Spinal cord (tissue), 9 donors: ENCODE measurements at regions not wholly inside any gene's neighbourhood (a gene's known extent, or its start where the extent isn't known, plus 50 kb on each side); places are given as distances from the start of the nearest gene placed in this dataset.
"Not testable (repeated sequence)": the region's sequence is repeated elsewhere in the genome, so short reads cannot be mapped to it uniquely, and the experiment has no call there.

Experiments
- DNase-seq, 6 donors: peaks; one replicate each; pipeline versions ENCODE4 v3.0.0 to v3.0.0-alpha.2; 2013 to 2015; ENCODE audit warnings: low spot score in 6 of 6, low read depth in 4 of 6
- H3K27ac ChIP-seq: one replicate; pipeline ENCODE4 v1.5.1; 2013; ENCODE audit warnings: low read depth, low read length, control low read depth
- H3K27me3 ChIP-seq: one replicate; pipeline ENCODE4 v1.6.1; 2013; ENCODE audit warnings: low read length; ENCODE audit not compliant: control insufficient read depth, insufficient read depth
- H3K36me3 ChIP-seq: one replicate; pipeline ENCODE4 v1.6.1; 2013; ENCODE audit warnings: low read length; ENCODE audit not compliant: control insufficient read depth, insufficient read depth
- H3K4me1 ChIP-seq: one replicate; pipeline ENCODE4 v1.6.1; 2013; ENCODE audit warnings: low read length; ENCODE audit not compliant: control insufficient read depth, insufficient read depth
- H3K4me3 ChIP-seq: one replicate; pipeline ENCODE4 v1.5.1; 2013; ENCODE audit warnings: low read depth, low read length, control low read depth
- H3K9me3 ChIP-seq: one replicate; pipeline ENCODE4 v1.6.1; 2013; ENCODE audit warnings: low read length; ENCODE audit not compliant: control insufficient read depth, insufficient read depth
- WGBS: methylation state at CpG from one replicate; pipeline ENCODE4 v1.1.5; 2013; ENCODE audit warnings: missing lambda C conversion rate; ENCODE audit not compliant: insufficient coverage; 5-methylcytosine and 5-hydroxymethylcytosine counted together
- donor health status: healthy.

GRCh38 chr15:50857763-50858162, 50.7 kb upstream of the AP4E1 start:
- no peak for DNase-seq
- Histone ChIP-seq H3K27me3 (no peaks in the 10 kb centered on the region), H3K4me3 (no peak overlapping the region)

GRCh38 chr15:50854601-50855490, 53.6 kb upstream of the AP4E1 start:
- Histone ChIP-seq H3K27ac (no peak overlapping the region), H3K4me3 (no peak overlapping the region), H3K9me3 (no peaks in the 10 kb centered on the region), H3K36me3 (no peaks in the 10 kb centered on the region), H3K27me3 (no peaks in the 10 kb centered on the region), H3K4me1 (no peaks in the 10 kb centered on the region)
- no peak for DNase-seq
- 90% methylated on average over 3 of the region's 4 CpGs for WGBS

More at GRCh38 chr15:50857763-50858162, 50.7 kb upstream of the AP4E1 start:
- Histone ChIP-seq H3K27ac (no peak overlapping the region), H3K4me1 (no peaks in the 10 kb centered on the region), H3K36me3 (no peaks in the 10 kb centered on the region), H3K9me3 (no peaks in the 10 kb centered on the region)

- H3K4me1 ChIP-seq = no peaks in the 10 kb centered on the region
- no peaks in the 10 kb centered on the region for H3K9me3 ChIP-seq
- no peak for DNase-seq
- no peaks in the 10 kb centered on the region for H3K36me3 ChIP-seq
- no CpG with 5 or more reads among the region's 1 CpG for WGBS
- H3K27me3 ChIP-seq = no peaks in the 10 kb centered on the region
- no peak overlapping the region for H3K4me3 ChIP-seq
- H3K27ac ChIP-seq = no peak overlapping the region
Observed at GRCh38 chr15:50850003-50850402, 58.5 kb upstream of the AP4E1 start.

- Histone ChIP-seq H3K27me3 (no peaks in the 10 kb centered on the region), H3K36me3 (no peaks in the 10 kb centered on the region), H3K4me3 (no peak overlapping the region), H3K27ac (no peak overlapping the region), H3K9me3 (no peaks in the 10 kb centered on the region), H3K4me1 (no peaks in the 10 kb centered on the region)
- DNase-seq = no peak
Observed at GRCh38 chr15:50848349-50848748, 60.1 kb upstream of the AP4E1 start.

GRCh38 chr15:50845181-50845580, 63.3 kb upstream of the AP4E1 start:
- no CpG with 5 or more reads among the region's 1 CpG for WGBS
- H3K4me3 ChIP-seq, H3K4me1 ChIP-seq, H3K27me3 ChIP-seq, H3K27ac ChIP-seq, H3K9me3 ChIP-seq, DNase-seq, H3K36me3 ChIP-seq: not testable (repeated sequence)

- 82% methylated on average over 5 of the region's 5 CpGs for WGBS
Observed at GRCh38 chr15:50840520-50840919, 68.0 kb upstream of the AP4E1 start.

GRCh38 chr15:50837256-50837770, 71.2 kb upstream of the AP4E1 start:
- Histone ChIP-seq H3K27ac (no peak overlapping the region), H3K36me3 (no peaks in the 10 kb centered on the region), H3K27me3 (no peaks in the 10 kb centered on the region), H3K4me3 (no peak overlapping the region), H3K4me1 (no peaks in the 10 kb centered on the region), H3K9me3 (no peaks in the 10 kb centered on the region)
- no peak for DNase-seq
- 100% methylated on average over 3 of the region's 9 CpGs for whole genome bisulfite sequencing

More at GRCh38 chr15:50840520-50840919, 68.0 kb upstream of the AP4E1 start:
- no peak overlapping the region for H3K4me3 ChIP-seq
- no peak for DNase-seq
- no peaks in the 10 kb centered on the region for H3K4me1 ChIP-seq
- no peaks in the 10 kb centered on the region for H3K9me3 ChIP-seq
- no peak overlapping the region for H3K27ac ChIP-seq
- H3K27me3 ChIP-seq = no peaks in the 10 kb centered on the region
- H3K36me3 ChIP-seq = no peaks in the 10 kb centered on the region

- WGBS = 93% methylated on average over 6 of the region's 12 CpGs
- H3K36me3 ChIP-seq = no peaks in the 10 kb centered on the region
- H3K4me3 ChIP-seq = no peak overlapping the region
- no peaks in the 10 kb centered on the region for H3K27me3 ChIP-seq
- no peak for DNase-seq
- no peak overlapping the region for H3K27ac ChIP-seq
- no peaks in the 10 kb centered on the region for H3K9me3 ChIP-seq
- no peaks in the 10 kb centered on the region for H3K4me1 ChIP-seq
Observed at GRCh38 chr15:50830477-50831354, 65.2 kb upstream of the SPPL2A start.

GRCh38 chr15:50828610-50829206, 63.2 kb upstream of the SPPL2A start:
- H3K4me1 ChIP-seq = no peaks in the 10 kb centered on the region
- WGBS = 6% methylated on average over 2 of the region's 4 CpGs
- H3K36me3 ChIP-seq = no peaks in the 10 kb centered on the region
- H3K9me3 ChIP-seq = no peaks in the 10 kb centered on the region
- no peak overlapping the region for H3K27ac ChIP-seq
- peak in 3 of 6 donors; percentile 2 to 24 (median 12) for DNase-seq
- H3K27me3 ChIP-seq = no peaks in the 10 kb centered on the region
- no peak overlapping the region for H3K4me3 ChIP-seq
